ENCODE measurements at regions not wholly inside any gene's neighbourhood (a gene's known extent, or its start where the extent isn't known, plus 50 kb on each side); places are given as distances from the start of the nearest gene placed in this dataset.

DNA sequence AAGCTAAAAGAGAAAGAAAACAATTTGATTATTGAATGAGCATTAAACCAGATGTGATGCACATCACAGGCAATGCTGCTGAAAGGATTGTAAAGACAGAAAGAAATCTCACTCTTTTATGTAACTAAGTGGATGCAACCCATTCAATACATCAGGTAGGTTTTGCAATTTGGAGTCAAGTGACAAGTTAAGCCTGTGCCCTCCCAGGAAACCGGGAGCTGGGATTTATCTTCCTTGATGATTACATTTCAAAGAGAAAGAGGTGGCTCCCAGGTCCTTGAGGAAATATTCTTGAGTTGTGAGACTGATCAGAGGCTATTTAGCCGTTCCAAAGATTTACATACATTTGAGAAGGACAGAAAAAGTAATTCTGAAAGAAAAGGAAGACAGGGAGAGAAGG is 219.0 kb upstream of the PROK2 start:
- TF ChIP-seq ESRRA (IDR thresholded peaks at IDR 0.05; ENCODE audit: borderline replicate concordance, low read length) (no peak), POLR2A (IDR thresholded peaks at IDR 0.05; ENCODE audit: low read length) (no peak), CHD4 (IDR thresholded peaks at IDR 0.05; ENCODE audit: borderline replicate concordance) (no peak), KDM1A (IDR thresholded peaks at IDR 0.05; ENCODE audit: low read depth) (no peak), MYC (IDR thresholded peaks at IDR 0.05; ENCODE audit: borderline replicate concordance, low read length) (no peak), CHD2 (IDR thresholded peaks at IDR 0.05; ENCODE audit: low read length, partially characterized antibody) (no peak), RAD21 (conservative IDR thresholded peaks at IDR 0.05 in 1 of 2, IDR thresholded peaks at IDR 0.05 in 1 of 2) (no peak), EP300 (IDR thresholded peaks at IDR 0.05) (no peak), RARB (CRISPR knock-in tag; IDR thresholded peaks at IDR 0.05) (no peak), HDAC2 (IDR thresholded peaks at IDR 0.05) (no peak)
- TF ChIP-seq, protein P1, sequence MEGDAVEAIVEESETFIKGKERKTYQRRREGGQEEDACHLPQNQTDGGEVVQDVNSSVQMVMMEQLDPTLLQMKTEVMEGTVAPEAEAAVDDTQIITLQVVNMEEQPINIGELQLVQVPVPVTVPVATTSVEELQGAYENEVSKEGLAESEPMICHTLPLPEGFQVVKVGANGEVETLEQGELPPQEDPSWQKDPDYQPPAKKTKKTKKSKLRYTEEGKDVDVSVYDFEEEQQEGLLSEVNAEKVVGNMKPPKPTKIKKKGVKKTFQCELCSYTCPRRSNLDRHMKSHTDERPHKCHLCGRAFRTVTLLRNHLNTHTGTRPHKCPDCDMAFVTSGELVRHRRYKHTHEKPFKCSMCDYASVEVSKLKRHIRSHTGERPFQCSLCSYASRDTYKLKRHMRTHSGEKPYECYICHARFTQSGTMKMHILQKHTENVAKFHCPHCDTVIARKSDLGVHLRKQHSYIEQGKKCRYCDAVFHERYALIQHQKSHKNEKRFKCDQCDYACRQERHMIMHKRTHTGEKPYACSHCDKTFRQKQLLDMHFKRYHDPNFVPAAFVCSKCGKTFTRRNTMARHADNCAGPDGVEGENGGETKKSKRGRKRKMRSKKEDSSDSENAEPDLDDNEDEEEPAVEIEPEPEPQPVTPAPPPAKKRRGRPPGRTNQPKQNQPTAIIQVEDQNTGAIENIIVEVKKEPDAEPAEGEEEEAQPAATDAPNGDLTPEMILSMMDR (IDR thresholded peaks at IDR 0.05): no peak
